ENCODE measurements at regions not wholly inside any gene's neighbourhood (a gene's known extent, or its start where the extent isn't known, plus 50 kb on each side); places are given as distances from the start of the nearest gene placed in this dataset.

DNA sequence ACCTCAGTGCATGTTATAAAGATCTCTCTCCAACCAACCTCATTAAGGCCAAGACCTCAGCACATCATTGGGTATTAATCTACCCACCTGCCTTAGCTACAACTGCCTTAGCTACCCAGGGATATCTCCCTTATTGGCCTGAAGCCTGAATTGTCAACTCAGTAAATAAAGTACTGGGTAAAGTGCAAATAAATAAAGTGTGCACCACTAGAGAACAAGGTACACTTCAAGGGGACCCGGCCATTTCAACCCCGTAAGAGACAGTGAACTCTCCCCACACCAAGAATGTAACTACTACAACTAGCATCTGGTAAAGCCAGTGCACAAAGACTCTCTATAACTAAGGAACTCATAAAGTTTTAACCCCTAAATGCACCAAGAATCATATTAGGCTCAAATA is 61.7 kb upstream of the POU3F4 start:
- no peaks in the 10 kb centered on the region for H3F3A ChIP-seq (ENCODE audit: low read depth)
- peaks cover 4% of the 10 kb centered on the region for H3K9me3 ChIP-seq (ENCODE audit: low read depth)
- H3K4me3 ChIP-seq: no peak overlapping the region
- H3K27ac Mint-ChIP-seq: no peak overlapping the region
- no peak overlapping the region for H3K4me2 ChIP-seq
- H3K4me3 Mint-ChIP-seq: no peak overlapping the region
- H3K27me3 Mint-ChIP-seq (ENCODE audit: insufficient read depth, low read depth): no peaks in the 10 kb centered on the region
- no peak overlapping the region for H2AFZ ChIP-seq (replicated peaks)
- H3K36me3 Mint-ChIP-seq: no peaks in the 10 kb centered on the region
- TF ChIP-seq EZH2 (IDR thresholded peaks at IDR 0.05) (no peak), EZH2phosphoT487 (IDR thresholded peaks at IDR 0.05) (no peak)
- TF ChIP-seq, protein P1, sequence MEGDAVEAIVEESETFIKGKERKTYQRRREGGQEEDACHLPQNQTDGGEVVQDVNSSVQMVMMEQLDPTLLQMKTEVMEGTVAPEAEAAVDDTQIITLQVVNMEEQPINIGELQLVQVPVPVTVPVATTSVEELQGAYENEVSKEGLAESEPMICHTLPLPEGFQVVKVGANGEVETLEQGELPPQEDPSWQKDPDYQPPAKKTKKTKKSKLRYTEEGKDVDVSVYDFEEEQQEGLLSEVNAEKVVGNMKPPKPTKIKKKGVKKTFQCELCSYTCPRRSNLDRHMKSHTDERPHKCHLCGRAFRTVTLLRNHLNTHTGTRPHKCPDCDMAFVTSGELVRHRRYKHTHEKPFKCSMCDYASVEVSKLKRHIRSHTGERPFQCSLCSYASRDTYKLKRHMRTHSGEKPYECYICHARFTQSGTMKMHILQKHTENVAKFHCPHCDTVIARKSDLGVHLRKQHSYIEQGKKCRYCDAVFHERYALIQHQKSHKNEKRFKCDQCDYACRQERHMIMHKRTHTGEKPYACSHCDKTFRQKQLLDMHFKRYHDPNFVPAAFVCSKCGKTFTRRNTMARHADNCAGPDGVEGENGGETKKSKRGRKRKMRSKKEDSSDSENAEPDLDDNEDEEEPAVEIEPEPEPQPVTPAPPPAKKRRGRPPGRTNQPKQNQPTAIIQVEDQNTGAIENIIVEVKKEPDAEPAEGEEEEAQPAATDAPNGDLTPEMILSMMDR (IDR thresholded peaks at IDR 0.05): no peak
- H4K20me1 ChIP-seq (ENCODE audit: low read depth): no peaks in the 10 kb centered on the region
- H3K4me1 ChIP-seq: no peaks in the 10 kb centered on the region
- H3K9ac ChIP-seq: no peak overlapping the region
- no peak for DNase-seq (ENCODE audit: low spot score)
- no peaks in the 10 kb centered on the region for H3K36me3 ChIP-seq
- H3K79me2 ChIP-seq (ENCODE audit: low read depth): no peaks in the 10 kb centered on the region
- H3K27me3 ChIP-seq: no peaks in the 10 kb centered on the region
- no peak overlapping the region for H3K27ac ChIP-seq
- H3K9me3 Mint-ChIP-seq: peaks cover 12% of the 10 kb centered on the region
- no peaks in the 10 kb centered on the region for H3K4me1 Mint-ChIP-seq
